ENCODE measurements at regions not wholly inside any gene's neighbourhood (a gene's known extent, or its start where the extent isn't known, plus 50 kb on each side); places are given as distances from the start of the nearest gene placed in this dataset.
"Not testable (repeated sequence)": the region's sequence is repeated elsewhere in the genome, so short reads cannot be mapped to it uniquely, and the experiment has no call there.

DNA sequence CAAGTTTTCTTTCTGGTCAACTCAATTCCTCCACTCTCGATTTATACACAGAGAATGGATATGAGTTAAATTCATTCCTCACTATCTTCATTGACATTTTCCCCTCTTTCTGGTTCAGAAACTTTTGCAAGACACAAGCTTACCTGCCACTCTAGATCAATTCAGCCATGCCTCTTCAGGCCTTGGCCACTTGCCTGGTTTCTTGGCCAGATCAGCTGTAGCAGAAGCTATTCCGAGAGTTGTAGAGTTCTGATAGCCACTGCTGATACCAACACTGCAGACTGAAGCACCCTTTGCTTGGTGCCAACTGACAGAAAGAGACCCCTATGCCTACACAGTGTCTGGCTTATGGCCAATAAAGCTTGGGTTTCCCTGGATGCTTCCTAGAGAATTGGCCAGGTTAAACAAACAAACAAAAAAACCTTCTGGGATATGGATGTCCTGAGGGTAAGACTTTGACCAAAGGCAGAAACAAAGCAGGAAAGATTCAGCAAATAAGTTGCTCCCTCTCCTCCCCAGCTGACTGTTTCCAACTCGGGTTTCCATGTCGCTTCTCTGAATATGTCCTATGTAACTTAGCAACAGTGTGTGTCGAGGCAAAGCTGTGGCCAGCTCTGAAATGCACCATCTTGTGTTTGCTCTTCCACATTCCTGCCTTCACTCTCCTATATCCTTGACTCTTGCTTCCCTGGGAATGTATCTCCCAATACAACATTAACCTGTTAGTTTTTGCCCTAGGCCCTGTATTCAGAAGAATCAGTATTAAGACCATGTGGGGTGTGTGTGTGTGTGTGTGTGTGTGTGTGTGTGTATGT is 521.6 kb downstream of the EPHA3 start:
- DNase-seq = no peak

- no peak for DNase-seq
Measured at GRCh38 chr3:89635137-89635536, 527.7 kb downstream of the EPHA3 start.

DNA sequence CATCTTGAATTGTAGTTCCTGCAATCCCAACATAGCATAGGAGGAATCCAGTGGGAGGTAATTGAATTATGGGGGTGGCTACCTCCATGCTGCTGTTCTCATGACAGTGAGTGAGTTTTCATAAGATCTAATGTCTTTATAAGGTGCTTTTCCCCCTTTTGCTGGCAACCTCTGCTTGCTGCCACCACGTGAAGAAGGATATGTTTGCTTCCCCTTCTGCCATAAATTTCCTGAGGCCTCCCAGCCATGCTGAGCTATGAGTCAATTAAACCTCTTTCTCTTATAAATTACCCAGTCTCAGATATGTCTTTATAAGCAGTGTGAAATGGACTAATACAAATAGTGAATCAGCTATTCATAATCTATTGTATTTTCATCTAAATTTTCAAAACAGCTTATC is 537.3 kb downstream of the EPHA3 start:
- DNase-seq = no peak

- no peak for DNase-seq
Measured at GRCh38 chr3:89649431-89649830, 542.0 kb downstream of the EPHA3 start.

DNA sequence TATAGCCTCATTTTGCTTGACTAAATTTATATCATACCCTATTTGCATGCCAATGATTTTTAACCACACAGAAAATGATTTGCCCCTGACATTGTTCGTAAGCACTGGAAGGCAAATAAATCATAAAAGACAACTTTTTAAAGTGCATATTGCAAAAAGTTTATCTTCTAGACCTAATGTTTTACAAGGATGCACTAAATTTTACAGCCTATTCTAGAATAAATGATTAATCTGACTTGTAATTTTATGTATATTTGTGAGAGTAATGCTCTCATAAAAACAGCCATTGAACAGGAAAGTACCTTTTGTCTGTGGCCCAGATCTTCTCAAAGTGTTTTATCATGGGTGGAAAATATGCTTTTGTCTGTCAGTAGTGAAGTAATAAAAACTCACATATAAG is 546.6 kb downstream of the EPHA3 start:
- DNase-seq = no peak

- no peak for DNase-seq
Measured at GRCh38 chr3:89656388-89656787, 549.0 kb downstream of the EPHA3 start.

DNA sequence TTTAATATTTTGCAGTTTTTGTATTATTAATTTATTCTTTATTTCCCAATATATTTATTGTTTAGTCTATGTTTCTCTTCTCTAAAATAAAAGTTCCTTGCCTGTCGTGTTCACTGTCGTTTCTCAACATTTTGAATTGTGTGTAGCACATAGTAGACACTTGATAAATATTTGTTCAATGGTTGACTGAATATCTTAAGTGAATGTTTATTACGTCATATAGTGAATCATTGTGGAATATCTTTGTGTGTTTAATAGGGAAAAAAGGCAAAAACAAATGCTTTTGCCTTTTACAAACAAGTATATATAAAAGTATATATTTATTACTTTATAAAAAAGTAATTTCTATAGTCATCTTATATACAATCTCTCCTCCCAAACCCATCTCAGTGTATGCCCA is 572.3 kb downstream of the EPHA3 start:
- no peak for DNase-seq

DNA sequence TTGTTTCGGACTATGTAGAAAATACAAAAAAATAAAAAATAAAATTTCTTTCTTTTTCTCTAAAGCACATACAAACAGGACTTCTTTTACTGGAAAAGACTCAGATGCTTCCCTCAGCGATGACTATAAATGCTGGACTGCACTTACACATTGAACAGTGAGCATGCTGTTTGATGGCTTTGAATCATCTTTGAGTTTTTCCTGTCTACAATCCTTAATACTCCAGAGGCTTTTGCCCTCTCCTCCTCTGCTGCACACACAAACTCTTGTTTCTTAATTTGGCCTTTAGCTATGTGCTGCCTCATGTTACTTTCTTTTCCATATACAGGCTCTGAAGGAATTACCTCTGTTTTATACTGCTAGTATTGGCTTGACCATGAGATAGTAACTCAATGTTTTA is 575.1 kb downstream of the EPHA3 start:
- peak; percentile 2 for DNase-seq

GRCh38 chr3:89685731-89686130 is 578.3 kb downstream of the EPHA3 start:
- DNase-seq = peak; percentile 77

GRCh38 chr3:89690646-89691045 is 583.2 kb downstream of the EPHA3 start:
- DNase-seq = peak; percentile 67

DNA sequence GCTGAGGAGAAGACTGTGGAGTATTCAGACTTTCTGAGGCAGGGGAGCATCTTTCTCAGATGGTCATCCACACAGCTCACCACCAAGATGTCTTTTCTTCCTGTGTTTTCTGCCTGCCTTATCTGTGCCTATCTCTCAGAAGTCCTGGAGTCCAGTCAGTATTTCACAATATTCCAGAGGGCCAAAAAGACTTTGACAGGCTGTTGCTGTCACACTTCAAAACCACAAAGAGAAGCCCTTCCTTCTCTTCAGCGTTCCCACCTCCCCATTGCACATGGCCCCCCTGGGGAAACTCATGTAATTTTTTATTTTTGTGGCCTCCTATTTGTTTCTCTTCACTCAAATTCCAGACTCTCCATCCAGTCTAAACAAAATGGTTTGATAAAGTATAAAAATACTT is 585.2 kb downstream of the EPHA3 start:
- no peak for DNase-seq

- no peak for DNase-seq
Measured at GRCh38 chr3:89697321-89697916, 590.0 kb downstream of the EPHA3 start.

GRCh38 chr3:89698208-89698830 is 590.9 kb downstream of the EPHA3 start:
- DNase-seq = no peak

- DNase-seq = no peak
Measured at GRCh38 chr3:89699229-89699628, 591.8 kb downstream of the EPHA3 start.

DNA sequence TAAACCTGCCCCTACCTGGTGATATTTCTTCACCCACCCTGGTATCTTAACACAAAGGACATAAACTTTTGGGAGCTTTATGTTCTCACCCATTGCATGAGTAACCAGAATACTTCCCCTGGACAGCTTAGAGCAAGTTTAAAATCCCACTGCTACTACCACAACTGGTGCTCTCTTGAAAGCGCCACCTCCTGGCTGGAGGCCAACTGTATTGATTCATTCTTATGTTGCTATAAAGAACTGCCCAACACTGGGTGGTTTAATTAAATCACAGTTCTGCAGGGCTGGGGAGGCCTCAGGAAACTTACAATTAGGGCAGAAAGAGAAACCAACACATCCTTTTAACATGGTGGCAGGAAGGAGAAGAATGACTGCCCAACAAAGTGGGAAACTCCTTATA is 592.4 kb downstream of the EPHA3 start:
- DNase-seq = peak; percentile 3

DNA sequence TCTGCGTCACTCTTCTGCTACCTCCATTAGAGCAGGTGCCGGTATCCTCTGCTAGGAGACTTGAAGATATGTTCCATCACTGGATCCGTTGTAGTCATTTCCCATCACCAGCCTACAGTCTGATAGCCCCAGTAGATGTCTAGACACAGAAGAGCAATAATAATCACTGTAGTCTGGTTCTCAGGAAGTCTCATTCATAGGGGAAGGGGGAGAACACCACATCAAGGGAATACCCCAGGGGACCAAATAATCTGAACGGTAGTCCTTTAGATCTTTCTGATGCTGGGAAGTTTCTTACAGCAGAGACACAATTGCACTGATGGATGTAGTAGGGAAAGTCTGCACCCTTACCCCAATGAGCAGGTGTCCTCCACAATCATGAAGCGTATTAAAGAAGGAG is 595.0 kb downstream of the EPHA3 start:
- no peak for DNase-seq

DNA sequence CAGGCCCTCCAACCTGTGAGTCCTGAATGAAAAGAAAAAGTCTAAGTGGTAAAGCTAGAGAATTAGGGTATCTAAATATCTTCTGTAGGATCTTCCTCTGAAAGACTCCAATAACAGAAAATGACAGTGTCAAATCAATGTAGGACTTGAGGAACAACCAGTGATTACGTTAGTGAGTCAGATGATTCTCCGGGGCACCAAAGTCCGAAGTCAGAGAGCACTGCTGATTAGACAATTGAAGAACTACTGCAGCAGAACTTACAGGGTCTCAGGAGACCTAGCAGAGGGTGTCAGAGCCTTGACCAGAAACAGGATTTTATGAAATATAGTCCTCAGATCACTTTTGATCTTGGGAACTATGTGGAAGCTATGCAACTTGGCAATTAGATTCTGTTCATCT is 605.8 kb downstream of the EPHA3 start:
- no peak for DNase-seq

DNA sequence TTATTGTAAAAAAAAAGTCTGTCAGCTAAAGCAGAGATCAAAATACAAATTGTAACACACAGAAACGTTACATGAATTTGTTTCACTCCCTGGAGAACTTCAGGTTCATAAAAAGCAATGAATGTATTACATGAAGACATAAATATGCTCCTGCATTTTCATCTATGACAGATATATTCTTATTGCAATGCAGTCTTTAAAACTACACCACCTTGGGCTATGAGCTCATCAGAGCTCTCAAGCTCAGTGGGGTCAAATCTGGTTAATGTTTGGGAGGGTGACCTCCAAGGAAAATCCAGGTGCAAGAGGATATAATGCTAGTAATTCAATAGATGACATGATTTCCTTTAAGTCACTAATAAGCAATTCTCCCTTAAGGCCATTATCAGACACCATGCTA is 606.8 kb downstream of the EPHA3 start:
- DNase-seq = peak; percentile 11

DNA sequence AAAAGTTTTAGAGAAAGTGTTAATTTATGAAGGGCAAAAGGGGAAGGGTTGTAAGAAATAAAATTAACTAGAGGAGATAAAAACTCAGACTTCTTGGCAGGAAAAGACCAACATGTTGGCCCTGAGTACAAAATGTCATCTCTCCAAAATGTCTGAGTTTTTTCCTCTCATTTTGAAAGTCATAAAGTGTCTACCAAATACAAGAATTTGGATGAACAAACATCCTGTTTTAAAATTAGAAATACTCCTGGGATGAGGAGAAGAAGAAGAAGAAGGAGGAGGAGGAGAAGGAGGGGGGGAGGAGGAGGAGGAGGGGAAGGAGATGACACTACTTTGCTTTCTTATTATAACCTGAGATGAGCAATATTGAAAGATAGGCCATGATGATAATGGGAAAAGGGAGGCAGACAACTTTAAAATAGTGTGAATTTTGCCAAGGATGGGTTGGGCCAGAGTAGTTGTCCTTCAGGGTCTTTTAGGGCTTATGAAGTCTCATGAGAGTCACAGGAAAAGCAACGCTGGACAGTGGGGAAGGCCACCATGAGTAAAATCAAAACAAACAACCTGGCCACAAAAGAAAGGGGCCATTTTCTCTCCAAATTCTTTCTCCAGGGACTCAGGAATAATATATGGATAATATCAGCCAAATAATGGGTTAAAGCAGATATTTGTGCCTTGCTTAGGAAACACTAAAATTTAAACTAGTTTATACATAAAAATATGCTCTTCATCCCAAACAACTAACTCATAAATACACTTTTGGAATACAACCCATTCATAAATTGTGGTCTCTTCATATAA is 632.9 kb downstream of the EPHA3 start:
- no peak for DNase-seq

GRCh38 chr3:89740881-89741177 is 633.4 kb downstream of the EPHA3 start:
- DNase-seq = no peak

GRCh38 chr3:89742546-89742945 is 635.1 kb downstream of the EPHA3 start:
- DNase-seq = no peak

DNA sequence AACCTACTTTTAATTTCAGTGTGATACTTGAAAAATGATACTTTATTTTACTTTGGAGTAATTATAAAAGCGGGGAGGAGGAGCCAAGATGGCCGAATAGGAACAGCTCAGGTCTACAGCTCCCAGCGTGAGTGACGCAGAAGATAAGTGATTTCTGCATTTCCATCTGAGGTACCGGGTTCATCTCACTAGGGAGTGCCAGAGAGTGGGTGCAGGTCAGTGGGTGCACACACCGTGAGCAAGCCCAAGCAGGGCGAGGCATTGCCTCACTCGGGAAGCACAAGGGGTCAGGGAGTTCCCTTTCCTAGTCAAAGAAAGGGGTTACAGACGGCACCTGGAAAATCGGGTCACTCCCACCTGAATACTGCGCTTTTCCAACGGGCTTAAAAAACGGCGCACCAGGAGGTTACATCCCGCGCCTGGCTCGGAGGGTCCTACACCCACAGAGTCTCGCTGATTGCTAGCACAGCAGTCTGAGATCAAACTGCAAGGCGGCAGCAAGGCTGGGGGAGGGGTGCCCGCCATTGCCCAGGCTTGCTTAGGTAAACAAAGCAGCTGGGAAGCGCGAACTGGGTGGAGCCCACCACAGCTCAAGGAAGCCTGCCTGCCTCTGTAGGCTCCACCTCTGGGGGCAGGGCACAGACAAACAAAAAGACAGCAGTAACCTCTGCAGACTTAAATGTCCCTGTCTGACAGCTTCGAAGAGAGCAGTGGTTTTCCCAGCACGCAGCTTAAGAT is 640.3 kb downstream of the EPHA3 start:
- not testable (repeated sequence) for DNase-seq

- no peak for DNase-seq
Measured at GRCh38 chr3:89762405-89762804, 655.0 kb downstream of the EPHA3 start.

All from NCI-H82 (cell line).